MV-4-11 (cell line): ENCODE measurements at regions not wholly inside any gene's neighbourhood (a gene's known extent, or its start where the extent isn't known, plus 50 kb on each side); places are given as distances from the start of the nearest gene placed in this dataset.
"Not testable (repeated sequence)": the region's sequence is repeated elsewhere in the genome, so short reads cannot be mapped to it uniquely, and the experiment has no call there.

Source experiments
- DNase-seq: peaks from one replicate; lab custom pipeline; 2025; lab: John Stamatoyannopoulos, UW

GRCh38 chr21:22758478-22758877 lies 1760.3 kb downstream of the NCAM2 start:
- no peak for DNase-seq

GRCh38 chr21:22762463-22762862 lies 1764.3 kb downstream of the NCAM2 start:
- no peak for DNase-seq

GRCh38 chr21:22763442-22763841 lies 1765.2 kb downstream of the NCAM2 start:
- DNase-seq = no peak

GRCh38 chr21:22764222-22764621 lies 1766.0 kb downstream of the NCAM2 start:
- no peak for DNase-seq

GRCh38 chr21:22791376-22791775 lies 1793.2 kb downstream of the NCAM2 start:
- no peak for DNase-seq

- peak; percentile 8 for DNase-seq
Observed at GRCh38 chr21:22791986-22792560, 1793.9 kb downstream of the NCAM2 start.

GRCh38 chr21:22795091-22795490 lies 1796.9 kb downstream of the NCAM2 start:
- no peak for DNase-seq

GRCh38 chr21:22795644-22796043 lies 1797.4 kb downstream of the NCAM2 start:
- peak; percentile 4 for DNase-seq

GRCh38 chr21:22796147-22796546 lies 1797.9 kb downstream of the NCAM2 start:
- DNase-seq = no peak

GRCh38 chr21:22804151-22804550 lies 1805.9 kb downstream of the NCAM2 start:
- no peak for DNase-seq

GRCh38 chr21:22806278-22806677 lies 1808.1 kb downstream of the NCAM2 start:
- DNase-seq = no peak

GRCh38 chr21:22813201-22813600 lies 1815.0 kb downstream of the NCAM2 start:
- DNase-seq = no peak

GRCh38 chr21:22818681-22819485 lies 1820.7 kb downstream of the NCAM2 start:
- not testable (repeated sequence) for DNase-seq

- DNase-seq = no peak
Observed at GRCh38 chr21:22827422-22827821, 1829.2 kb downstream of the NCAM2 start.

GRCh38 chr21:22842875-22843274 lies 1844.7 kb downstream of the NCAM2 start:
- no peak for DNase-seq

GRCh38 chr21:22855581-22855980 lies 1857.4 kb downstream of the NCAM2 start:
- DNase-seq = no peak

GRCh38 chr21:22871692-22872091 lies 1873.5 kb downstream of the NCAM2 start:
- no peak for DNase-seq

- DNase-seq = peak; percentile 37
Observed at GRCh38 chr21:22880573-22880972, 1882.4 kb downstream of the NCAM2 start.

- DNase-seq = no peak
Observed at GRCh38 chr21:22881131-22881530, 1882.9 kb downstream of the NCAM2 start.

- no peak for DNase-seq
Observed at GRCh38 chr21:22885079-22885478, 1886.9 kb downstream of the NCAM2 start.

- no peak for DNase-seq
Observed at GRCh38 chr21:22885614-22886013, 1887.4 kb downstream of the NCAM2 start.

GRCh38 chr21:22889445-22889844 lies 1891.2 kb downstream of the NCAM2 start:
- no peak for DNase-seq

- DNase-seq = no peak
Observed at GRCh38 chr21:22890656-22891055, 1892.4 kb downstream of the NCAM2 start.

GRCh38 chr21:22892028-22892427 lies 1893.8 kb downstream of the NCAM2 start:
- no peak for DNase-seq
